ENCODE measurements at regions not wholly inside any gene's neighbourhood (a gene's known extent, or its start where the extent isn't known, plus 50 kb on each side); places are given as distances from the start of the nearest gene placed in this dataset.
A peak's percentile ranks its signal among the peaks of the same experiment; 100 is the strongest.

DNA sequence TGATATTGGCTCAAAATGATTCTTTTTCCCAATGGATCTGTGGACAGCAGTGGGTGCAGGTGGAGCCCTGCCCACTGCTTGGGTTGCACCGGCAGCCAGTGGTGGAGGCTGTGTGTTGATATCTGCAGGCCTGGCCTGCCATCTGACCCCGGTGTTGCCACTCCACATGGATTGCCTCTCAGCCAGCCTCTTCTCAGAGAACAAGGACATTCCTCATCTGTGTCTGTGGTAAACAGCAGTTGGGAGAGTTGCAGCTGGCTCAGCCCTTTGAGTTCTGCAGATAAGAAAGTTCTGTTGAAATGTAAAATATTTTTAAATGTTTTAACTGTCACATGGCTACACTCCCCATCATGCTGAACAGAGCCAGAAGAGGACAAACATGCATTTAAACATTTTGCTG, 374.9 kb upstream of the CELF2 start:
- DNase-seq (ENCODE audit: low spot score), result peak; percentile 57

DNA sequence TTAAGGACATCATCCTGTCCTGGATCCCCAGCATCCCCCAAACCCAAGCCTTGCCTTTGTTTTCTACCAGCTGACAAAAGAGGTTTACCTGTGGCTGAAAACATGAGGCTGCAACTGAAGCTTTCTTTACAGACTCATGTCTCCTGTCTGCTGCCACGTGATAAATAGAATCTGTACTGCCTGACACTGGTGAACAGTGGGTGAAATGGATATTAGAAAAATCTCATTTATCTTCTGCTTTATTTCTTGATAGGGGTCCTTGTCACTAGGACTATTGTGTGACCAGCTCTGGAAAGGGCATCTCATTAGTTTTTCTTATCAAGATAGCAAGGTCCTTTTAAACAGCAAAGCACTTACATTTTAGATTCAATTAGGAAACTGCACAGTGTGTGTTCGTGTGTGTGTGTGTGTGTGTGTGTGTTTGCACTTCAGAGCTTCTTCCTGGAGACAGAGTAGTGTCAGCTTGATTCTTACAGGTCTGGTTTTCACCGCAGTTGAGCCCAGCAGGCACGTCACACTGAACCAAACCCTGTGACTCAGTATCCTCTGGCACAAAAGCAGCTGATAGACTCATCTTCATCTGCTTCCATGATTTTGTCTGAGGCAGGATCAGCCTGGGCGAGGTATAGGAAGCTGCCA, 373.5 kb upstream of the CELF2 start:
- peak; percentile 87 for DNase-seq (ENCODE audit: low spot score)

DNA sequence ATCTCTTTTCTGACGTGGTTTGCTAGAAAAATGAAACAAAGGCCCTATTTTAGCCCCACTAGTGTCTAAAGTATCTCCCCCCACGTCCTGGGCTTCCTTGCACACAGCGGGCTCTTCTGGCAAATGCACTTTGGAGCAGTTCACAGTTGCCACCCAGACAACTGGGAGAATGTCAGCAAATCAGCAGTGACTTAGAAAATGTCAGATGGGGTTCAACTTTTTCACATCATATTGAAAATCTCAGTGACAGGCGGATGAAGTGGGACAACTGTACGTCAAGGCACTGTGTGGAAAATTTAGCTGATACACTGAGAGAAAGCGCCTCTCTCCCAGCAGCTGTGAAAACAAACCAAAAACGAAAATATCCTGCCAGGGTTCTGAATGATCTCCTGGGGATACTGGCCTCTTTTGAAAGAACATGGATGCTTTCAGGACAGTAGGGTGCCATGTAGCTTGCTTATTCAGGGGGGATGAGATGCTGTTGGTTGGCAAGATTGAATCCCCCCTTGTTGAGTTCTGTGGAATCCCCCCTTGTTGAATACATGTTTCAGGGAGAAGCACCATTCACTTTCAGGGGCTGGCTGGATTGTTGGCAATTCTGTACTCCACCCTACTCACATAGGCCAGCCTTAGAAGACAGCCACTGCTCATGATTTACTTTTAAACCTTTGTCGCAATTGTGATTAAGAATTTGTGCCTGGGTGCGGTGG, 372.8 kb upstream of the CELF2 start:
- DNase-seq (ENCODE audit: low spot score), result no peak

DNA sequence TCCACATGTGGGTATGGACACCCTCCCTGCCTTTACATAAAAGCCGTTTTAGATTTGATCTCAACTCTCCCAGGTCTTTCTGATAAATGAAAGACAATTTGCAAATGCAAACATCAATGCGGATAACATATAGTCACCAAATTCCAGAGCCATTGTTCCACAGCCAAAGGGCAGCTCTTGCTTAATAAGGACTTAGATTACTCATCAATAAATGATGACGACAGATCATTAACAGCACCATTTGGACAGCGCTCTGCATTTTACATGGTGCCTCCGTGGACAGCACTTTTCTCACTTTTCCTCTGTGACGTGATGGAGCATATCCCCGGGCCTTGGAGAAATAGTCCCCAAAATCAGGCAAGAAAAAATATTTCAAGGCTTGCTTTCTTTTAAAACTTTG, 370.3 kb upstream of the CELF2 start:
- no peak for DNase-seq (ENCODE audit: low spot score)

GRCh38 chr10:10657139-10657760, 360.4 kb upstream of the CELF2 start:
- DNase-seq (ENCODE audit: low spot score), result no peak

DNA sequence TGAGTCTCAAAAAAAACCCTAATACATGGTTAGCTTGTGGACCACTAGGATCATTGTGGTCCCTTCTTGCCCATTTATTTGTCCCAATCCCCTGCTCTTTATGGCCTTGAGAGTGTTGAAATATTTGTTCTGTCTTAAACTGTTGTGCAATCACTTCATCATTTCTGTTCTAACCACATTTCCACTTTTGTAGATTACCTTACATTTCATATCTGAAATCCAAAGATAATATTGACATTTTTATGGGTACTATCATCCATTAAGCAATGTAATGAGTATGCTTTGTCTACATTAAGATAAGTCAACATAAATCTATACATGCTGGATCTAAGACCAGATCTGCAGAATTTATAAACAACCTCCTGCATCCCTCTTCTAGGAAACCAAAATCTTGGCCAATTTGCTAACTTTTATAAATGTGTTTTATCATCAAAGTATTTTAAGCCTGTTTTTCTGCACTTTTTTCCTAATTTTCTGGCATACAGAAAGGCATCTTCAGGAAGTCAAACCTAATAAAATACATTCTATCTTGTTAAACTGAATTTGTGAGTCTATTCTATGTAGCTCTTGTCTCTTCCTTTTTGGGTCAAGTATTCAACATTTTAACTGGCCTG, 359.4 kb upstream of the CELF2 start:
- no peak for DNase-seq (ENCODE audit: low spot score)

GRCh38 chr10:10660054-10660453, 357.6 kb upstream of the CELF2 start:
- DNase-seq (ENCODE audit: low spot score), result no peak

- DNase-seq (ENCODE audit: low spot score), result no peak
Measured at GRCh38 chr10:10661176-10661575, 356.5 kb upstream of the CELF2 start.

- DNase-seq (ENCODE audit: low spot score), result no peak
Measured at GRCh38 chr10:10662716-10663408, 354.8 kb upstream of the CELF2 start.

- DNase-seq (ENCODE audit: low spot score), result no peak
Measured at GRCh38 chr10:10663622-10664021, 354.1 kb upstream of the CELF2 start.

DNA sequence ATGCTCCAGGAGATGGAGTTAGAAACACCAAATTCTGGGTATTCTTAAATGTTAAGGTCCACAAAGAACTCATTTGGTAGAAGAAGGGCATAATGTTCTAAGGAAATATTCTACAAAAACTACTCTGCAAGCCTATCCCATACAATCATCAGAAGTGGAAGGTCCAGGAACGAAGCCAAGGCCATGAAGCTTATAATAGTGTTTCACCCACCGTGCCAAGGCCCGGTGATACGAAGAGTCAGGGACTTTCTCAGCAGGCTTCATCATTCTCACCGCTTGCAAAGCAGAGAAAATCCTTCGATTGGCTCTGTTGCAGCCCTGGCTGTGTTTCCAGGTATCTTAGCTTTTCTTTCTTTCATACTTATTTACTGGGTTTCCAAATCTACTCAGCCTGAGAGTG, 351.9 kb upstream of the CELF2 start:
- no peak for DNase-seq (ENCODE audit: low spot score)

GRCh38 chr10:10667466-10667865, 350.2 kb upstream of the CELF2 start:
- no peak for DNase-seq (ENCODE audit: low spot score)

- no peak for DNase-seq (ENCODE audit: low spot score)
Measured at GRCh38 chr10:10676972-10677371, 340.7 kb upstream of the CELF2 start.

DNA sequence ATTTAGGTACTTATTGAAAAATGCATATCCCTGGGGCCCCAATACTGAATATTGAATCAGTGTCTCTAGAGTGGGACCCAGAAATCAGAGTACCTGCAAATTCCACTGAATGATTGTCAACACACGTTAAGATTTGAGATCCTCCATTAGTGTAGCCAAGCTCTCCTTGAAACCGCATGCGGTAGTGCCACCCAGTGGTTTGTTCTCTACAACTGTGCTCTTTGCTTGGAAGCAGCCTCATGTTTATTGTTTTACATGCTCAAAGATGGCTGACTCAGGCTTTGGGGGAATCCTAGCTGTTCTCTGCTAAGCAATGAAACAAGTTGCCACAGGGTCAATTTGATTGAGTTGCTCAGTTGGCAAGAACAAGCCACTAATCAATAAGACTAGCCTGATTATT, 340.2 kb upstream of the CELF2 start:
- DNase-seq (ENCODE audit: low spot score), result peak; percentile 71

- no peak for DNase-seq (ENCODE audit: low spot score)
Measured at GRCh38 chr10:10680496-10680895, 337.2 kb upstream of the CELF2 start.

DNA sequence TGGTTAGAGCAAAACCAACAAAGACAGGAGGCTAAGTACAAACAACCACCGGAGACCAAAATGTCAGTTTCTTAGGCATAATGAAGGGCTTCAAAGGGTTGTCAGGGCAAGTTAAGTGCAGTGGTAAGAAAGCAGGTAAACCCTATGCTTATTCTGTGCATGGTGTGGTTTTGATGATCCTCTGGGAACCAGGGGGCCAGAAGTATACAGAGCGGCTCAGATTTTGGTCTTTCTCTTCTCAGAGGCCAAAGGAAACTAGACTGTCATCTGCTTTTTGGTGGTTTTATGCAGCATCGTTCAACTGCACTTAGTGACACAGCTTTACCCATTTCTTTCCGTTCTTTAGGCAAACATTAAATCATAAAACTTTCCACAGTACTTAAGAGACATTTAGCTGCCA, 332.7 kb upstream of the CELF2 start:
- no peak for DNase-seq (ENCODE audit: low spot score)

- no peak for DNase-seq (ENCODE audit: low spot score)
Measured at GRCh38 chr10:10685566-10685965, 332.1 kb upstream of the CELF2 start.

- no peak for DNase-seq (ENCODE audit: low spot score)
Measured at GRCh38 chr10:10687751-10688150, 329.9 kb upstream of the CELF2 start.

GRCh38 chr10:10699427-10699826, 318.2 kb upstream of the CELF2 start:
- no peak for DNase-seq (ENCODE audit: low spot score)

- no peak for DNase-seq (ENCODE audit: low spot score)
Measured at GRCh38 chr10:10701084-10701611, 316.5 kb upstream of the CELF2 start.

DNA sequence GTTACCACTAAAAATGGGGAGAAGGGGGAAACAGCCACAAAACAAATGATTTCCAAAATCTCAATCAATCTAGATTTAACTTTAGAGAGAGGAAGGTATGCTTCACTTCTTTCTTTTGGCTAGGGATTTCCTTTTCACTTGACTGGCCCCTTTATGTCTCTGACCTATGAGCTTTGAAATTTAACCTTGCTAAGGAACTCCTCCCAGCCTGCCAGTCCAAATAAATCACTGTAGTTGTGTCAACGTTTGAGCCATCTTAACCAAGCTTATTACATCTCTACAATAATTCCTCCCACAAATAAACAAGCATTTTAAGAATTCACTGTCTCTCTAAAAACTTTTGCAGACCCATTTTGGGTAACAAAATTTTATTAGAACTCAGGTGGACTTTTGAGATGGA, 315.5 kb upstream of the CELF2 start:
- DNase-seq (ENCODE audit: low spot score), result no peak

- no peak for DNase-seq (ENCODE audit: low spot score)
Measured at GRCh38 chr10:10703382-10703781, 314.3 kb upstream of the CELF2 start.

Data from AG20443 (cell line).